ENCODE measurements at regions not wholly inside any gene's neighbourhood (a gene's known extent, or its start where the extent isn't known, plus 50 kb on each side); places are given as distances from the start of the nearest gene placed in this dataset.

DNA sequence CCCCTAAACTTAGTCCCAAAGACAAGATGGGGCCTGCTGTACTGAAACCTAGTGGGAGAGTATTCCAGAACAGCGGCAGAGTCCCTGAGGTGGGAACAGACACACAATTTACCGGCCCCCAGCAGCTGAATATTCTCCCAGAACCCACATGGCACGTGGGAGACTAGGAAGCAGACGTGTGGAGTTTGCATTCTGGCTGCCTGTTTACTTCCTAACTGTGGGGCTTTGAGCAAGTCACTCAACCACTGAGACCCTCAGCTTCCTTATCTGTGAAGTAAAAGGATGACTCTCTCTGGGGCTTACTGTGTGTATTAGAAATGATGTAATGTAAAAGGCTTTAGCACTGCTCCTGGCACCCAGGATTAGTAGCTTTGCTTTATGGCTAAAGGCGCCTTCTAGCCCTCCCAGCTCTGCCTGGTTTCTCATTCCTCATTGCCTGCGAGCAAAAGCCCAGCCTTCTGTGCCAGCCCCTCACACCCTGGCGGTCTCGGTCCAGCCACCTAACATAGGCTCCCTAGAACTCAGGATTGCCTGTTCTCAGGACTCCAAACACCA lies 353.1 kb downstream of the CDC5L start:
- no peak for TF ChIP-seq CTCF (IDR thresholded peaks at IDR 0.05)
- TF ChIP-seq POLR2A (IDR thresholded peaks at IDR 0.05) = no peak
